Keratinocyte (primary cell): ENCODE measurements at regions not wholly inside any gene's neighbourhood (a gene's known extent, or its start where the extent isn't known, plus 50 kb on each side); places are given as distances from the start of the nearest gene placed in this dataset.

ENCODE experiments used
- CTCF ChIP-seq, 3 experiments: IDR thresholded peaks in 1 of 3; conservative IDR thresholded peaks in 1 of 3; optimal IDR thresholded peaks in 1 of 3; 2 replicates in 2 of 3; 3 replicates in 1 of 3; pipeline versions ENCODE3 to v1.5.1; 2011; ENCODE audit warnings: low read length in 3 of 3, mild to moderate bottlenecking in 3 of 3, moderate library complexity in 2 of 3, control low read depth in 1 of 3, inconsistent platforms in 1 of 3; ENCODE audit not compliant: insufficient read depth in 2 of 3; ENCODE audit errors: extremely low read depth in 1 of 3
- EZH2 ChIP-seq: IDR thresholded peaks from one replicate; pipeline ENCODE4 v1.6.1; 2012; ENCODE audit warnings: inconsistent platforms, mild to moderate bottlenecking, low read length, moderate library complexity

- TF ChIP-seq CTCF (optimal IDR thresholded peaks at IDR 0.05 in 1 of 3, IDR thresholded peaks at IDR 0.05 in 1 of 3, conservative IDR thresholded peaks at IDR 0.05 in 1 of 3; ENCODE audit: extremely low read depth in 1 of 3, insufficient read depth in 2 of 3, low read length in 3 of 3), result no peak
- no peak for TF ChIP-seq EZH2
Measured at GRCh38 chr1:57518496-57518895, 94.6 kb upstream of the DAB1 start.
